ENCODE measurements at regions not wholly inside any gene's neighbourhood (a gene's known extent, or its start where the extent isn't known, plus 50 kb on each side); places are given as distances from the start of the nearest gene placed in this dataset.

DNA sequence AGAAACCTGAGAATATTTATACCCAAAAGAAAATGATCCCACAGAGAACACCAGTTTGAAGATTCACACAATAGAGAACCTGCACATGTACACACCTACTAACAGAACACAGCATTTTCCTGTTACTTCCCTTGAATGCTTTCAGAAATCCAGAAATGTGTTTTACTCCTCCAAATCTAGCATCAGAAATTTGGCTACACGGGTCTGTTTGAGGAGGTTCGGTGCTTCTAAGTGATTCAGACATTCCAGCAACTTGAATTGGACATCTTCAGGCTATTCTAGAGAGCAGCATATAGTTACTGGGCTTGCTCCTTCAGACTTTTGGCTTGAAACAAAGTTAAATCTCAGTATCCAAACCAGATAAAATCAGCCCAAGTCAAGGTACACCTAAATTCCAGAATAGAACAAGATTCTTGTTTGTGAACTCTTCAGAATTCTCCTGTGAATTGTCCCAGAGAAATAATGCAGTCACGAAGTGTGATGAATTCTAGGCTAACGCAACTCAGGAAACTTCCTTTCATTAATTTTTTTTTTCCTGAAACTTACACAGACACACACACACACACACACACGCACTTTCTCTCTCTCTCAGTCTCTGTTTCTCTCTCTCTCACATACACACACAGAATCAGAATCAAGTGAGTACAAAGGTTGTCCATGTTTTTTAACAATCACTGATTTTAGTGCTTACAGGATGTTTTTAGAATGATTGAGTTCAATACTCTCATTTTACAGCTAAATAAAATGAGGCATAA is 278.4 kb upstream of the SNX7 start:
- Histone ChIP-seq H3K4me3 (ENCODE audit: low read length) (no peak overlapping the region), H3K9me3 (ENCODE audit: control insufficient read depth, low read length) (no peaks in the 10 kb centered on the region), H3K4me1 (ENCODE audit: control insufficient read depth, insufficient read depth, low read length) (peaks cover 3% of the 10 kb centered on the region), H3K36me3 (ENCODE audit: control insufficient read depth, insufficient read depth, low read length, severe bottlenecking) (no peaks in the 10 kb centered on the region), H3K27me3 (replicated peaks; ENCODE audit: control insufficient read depth, insufficient read depth, low read length) (no peaks in the 10 kb centered on the region), H3K9ac (ENCODE audit: low read length) (no peak overlapping the region)
- no peak for DNase-seq (ENCODE audit: low read depth)

DNA sequence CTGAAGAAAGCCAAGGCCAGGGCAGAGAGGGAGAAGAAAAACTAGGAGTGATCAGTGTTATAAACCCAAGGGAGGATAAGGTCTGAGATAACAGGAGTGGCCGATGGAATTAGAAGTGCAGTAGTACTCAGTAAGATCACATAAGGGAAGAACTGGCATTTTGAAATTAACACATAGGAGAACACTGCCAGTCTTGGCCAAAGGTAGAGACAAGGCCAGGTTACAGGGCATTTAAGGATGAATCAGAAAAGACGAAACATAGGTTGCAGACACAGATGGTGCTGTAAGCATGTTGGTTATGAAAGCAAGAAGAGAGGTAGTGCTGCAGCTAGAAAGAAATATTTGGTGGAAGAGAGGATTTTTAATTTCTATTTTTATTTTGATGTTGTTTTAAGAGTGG is 278.9 kb upstream of the SNX7 start:
- no peaks in the 10 kb centered on the region for H3K27me3 ChIP-seq (replicated peaks; ENCODE audit: control insufficient read depth, insufficient read depth, low read length)
- no peak overlapping the region for H3K9ac ChIP-seq (ENCODE audit: low read length)
- no peaks in the 10 kb centered on the region for H3K36me3 ChIP-seq (ENCODE audit: control insufficient read depth, insufficient read depth, low read length, severe bottlenecking)
- H3K4me1 ChIP-seq (ENCODE audit: control insufficient read depth, insufficient read depth, low read length) = no peaks in the 10 kb centered on the region
- DNase-seq (ENCODE audit: low read depth) = no peak
- no peaks in the 10 kb centered on the region for H3K9me3 ChIP-seq (ENCODE audit: control insufficient read depth, low read length)
- no peak overlapping the region for H3K4me3 ChIP-seq (ENCODE audit: low read length)

DNA sequence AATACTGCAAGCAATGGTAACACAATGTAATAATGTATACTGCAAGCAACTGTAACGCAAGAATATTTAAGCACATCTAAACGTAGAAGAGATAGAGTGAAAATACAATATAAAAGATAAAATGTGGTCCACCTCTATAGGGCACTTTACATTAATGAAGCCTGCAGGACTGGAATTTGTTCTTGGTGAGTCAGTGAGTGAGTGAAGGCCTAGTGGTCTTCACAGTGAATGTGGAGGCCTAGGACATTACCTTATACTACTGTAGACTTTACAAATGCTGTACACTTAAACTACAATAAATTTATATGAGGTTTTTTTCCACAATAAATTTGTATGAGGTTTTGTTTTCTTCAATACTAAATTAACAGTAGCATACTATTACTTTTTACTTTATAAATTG is 287.4 kb upstream of the SNX7 start:
- DNase-seq (ENCODE audit: low read depth) = no peak
- H3K36me3 ChIP-seq (ENCODE audit: control insufficient read depth, insufficient read depth, low read length, severe bottlenecking) = no peaks in the 10 kb centered on the region
- H3K4me1 ChIP-seq (ENCODE audit: control insufficient read depth, insufficient read depth, low read length) = no peaks in the 10 kb centered on the region
- no peaks in the 10 kb centered on the region for H3K9me3 ChIP-seq (ENCODE audit: control insufficient read depth, low read length)
- H3K4me3 ChIP-seq (ENCODE audit: low read length) = no peak overlapping the region
- no peaks in the 10 kb centered on the region for H3K27me3 ChIP-seq (replicated peaks; ENCODE audit: control insufficient read depth, insufficient read depth, low read length)
- no peak overlapping the region for H3K9ac ChIP-seq (ENCODE audit: low read length)

DNA sequence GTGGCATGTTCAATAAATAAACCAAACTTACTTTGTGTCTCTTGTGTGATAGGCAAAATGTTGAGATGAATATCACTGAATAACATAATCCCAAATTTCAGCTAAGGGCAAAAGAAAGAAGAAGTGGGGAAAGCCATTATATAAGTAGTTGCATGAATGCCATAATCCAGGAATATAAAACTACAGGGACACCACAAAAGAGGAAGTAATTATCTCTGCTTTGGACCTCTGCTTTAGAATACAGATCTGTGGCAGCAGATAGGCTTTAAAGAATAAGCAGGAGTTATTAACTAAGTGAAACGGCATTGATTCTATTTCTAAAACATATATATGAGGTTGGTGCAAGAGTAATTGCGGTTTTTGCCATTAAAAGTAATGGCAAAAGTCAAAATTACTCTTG is 288.5 kb upstream of the SNX7 start:
- Histone ChIP-seq H3K36me3 (ENCODE audit: control insufficient read depth, insufficient read depth, low read length, severe bottlenecking) (no peaks in the 10 kb centered on the region), H3K4me3 (ENCODE audit: low read length) (no peak overlapping the region), H3K9ac (ENCODE audit: low read length) (no peak overlapping the region), H3K9me3 (ENCODE audit: control insufficient read depth, low read length) (no peaks in the 10 kb centered on the region), H3K4me1 (ENCODE audit: control insufficient read depth, insufficient read depth, low read length) (no peaks in the 10 kb centered on the region), H3K27me3 (replicated peaks; ENCODE audit: control insufficient read depth, insufficient read depth, low read length) (no peaks in the 10 kb centered on the region)
- no peak for DNase-seq (ENCODE audit: low read depth)

DNA sequence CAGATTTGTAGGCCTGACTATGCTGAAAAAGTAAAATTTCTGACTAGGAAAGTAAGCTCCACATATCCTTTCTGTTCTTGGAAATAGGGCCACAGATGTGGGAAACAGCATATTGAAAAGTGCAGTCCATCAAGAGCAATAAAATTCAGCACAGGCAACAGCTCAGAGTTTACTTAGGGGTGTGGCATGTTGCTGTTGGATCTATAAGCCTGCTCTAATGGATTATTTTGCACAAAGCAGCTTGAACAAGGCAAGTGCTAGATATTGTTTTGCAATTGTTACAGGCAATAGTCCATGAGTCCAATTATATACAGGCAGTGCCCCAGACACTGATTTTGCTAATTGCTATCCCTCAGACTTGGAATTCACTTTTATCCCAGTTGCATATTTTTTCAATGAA is 289.8 kb upstream of the SNX7 start:
- Histone ChIP-seq H3K36me3 (ENCODE audit: control insufficient read depth, insufficient read depth, low read length, severe bottlenecking) (no peaks in the 10 kb centered on the region), H3K9me3 (ENCODE audit: control insufficient read depth, low read length) (no peaks in the 10 kb centered on the region), H3K9ac (ENCODE audit: low read length) (no peak overlapping the region), H3K4me3 (ENCODE audit: low read length) (no peak overlapping the region), H3K27me3 (replicated peaks; ENCODE audit: control insufficient read depth, insufficient read depth, low read length) (no peaks in the 10 kb centered on the region), H3K4me1 (ENCODE audit: control insufficient read depth, insufficient read depth, low read length) (no peaks in the 10 kb centered on the region)
- DNase-seq (ENCODE audit: low read depth) = no peak

DNA sequence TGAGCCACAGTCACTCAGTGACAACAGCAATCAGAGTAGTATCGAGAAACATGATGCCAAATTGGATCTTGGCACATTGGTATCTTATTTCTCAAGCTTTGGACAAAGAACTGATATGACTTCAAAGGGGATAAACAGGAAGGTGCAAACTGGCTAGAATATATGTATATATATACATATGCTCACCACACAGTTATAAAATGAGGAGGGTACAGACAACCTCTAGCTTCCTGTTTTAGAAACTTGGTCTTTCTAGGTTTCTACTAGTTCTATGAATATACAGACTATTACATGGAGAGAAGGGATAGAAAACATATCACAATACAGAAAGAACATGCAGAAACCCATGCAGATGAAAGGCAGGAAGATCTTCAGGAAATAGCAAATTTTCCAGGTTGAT is 292.1 kb upstream of the SNX7 start:
- H3K36me3 ChIP-seq (ENCODE audit: control insufficient read depth, insufficient read depth, low read length, severe bottlenecking) = no peaks in the 10 kb centered on the region
- no peaks in the 10 kb centered on the region for H3K9me3 ChIP-seq (ENCODE audit: control insufficient read depth, low read length)
- no peak overlapping the region for H3K4me3 ChIP-seq (ENCODE audit: low read length)
- DNase-seq (ENCODE audit: low read depth) = no peak
- H3K27me3 ChIP-seq (replicated peaks; ENCODE audit: control insufficient read depth, insufficient read depth, low read length) = no peaks in the 10 kb centered on the region
- H3K9ac ChIP-seq (ENCODE audit: low read length) = no peak overlapping the region
- H3K4me1 ChIP-seq (ENCODE audit: control insufficient read depth, insufficient read depth, low read length) = no peaks in the 10 kb centered on the region

DNA sequence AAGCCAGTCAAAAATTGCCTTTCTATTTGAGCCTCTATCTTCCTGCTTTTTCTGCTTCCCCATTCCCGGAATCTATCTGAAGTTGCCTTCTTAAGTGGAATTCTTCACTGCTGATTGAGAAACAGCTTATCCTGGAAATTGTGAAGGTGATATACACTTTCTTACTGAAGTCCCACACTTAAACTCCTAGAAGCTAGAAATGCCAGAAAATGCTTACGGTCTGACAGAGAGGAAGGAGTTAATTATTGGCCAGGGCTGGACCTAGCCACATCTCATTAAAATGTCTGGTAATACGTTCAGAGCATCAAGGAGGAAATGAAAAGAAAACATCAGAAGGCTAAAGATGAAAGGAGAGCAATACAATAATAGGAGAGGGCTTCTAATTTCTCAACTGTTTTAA is 292.5 kb upstream of the SNX7 start:
- Histone ChIP-seq H3K9me3 (ENCODE audit: control insufficient read depth, low read length) (no peaks in the 10 kb centered on the region), H3K4me3 (ENCODE audit: low read length) (no peak overlapping the region), H3K36me3 (ENCODE audit: control insufficient read depth, insufficient read depth, low read length, severe bottlenecking) (no peaks in the 10 kb centered on the region), H3K9ac (ENCODE audit: low read length) (no peak overlapping the region), H3K4me1 (ENCODE audit: control insufficient read depth, insufficient read depth, low read length) (no peaks in the 10 kb centered on the region), H3K27me3 (replicated peaks; ENCODE audit: control insufficient read depth, insufficient read depth, low read length) (no peaks in the 10 kb centered on the region)
- DNase-seq (ENCODE audit: low read depth) = no peak

DNA sequence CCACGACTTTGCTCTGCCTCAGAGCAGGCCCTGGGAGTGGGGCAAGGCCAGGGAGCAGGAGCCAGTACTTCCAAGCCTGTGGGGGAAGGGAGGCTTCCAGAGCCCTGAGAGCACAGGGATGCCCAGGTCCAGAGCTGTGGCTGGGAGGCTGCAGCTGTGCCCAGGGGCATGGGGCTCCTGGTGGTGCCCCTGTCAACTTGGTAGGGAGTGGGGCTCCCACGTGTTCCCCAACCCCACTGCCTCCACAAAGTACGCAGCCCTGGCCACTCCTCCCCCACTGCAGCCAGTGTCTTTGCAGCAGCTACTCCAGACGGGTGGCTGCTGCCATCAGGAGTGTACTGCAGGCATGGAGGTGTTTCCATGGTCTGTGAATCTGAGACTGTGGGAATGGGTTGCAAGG is 294.1 kb upstream of the SNX7 start:
- Histone ChIP-seq H3K4me3 (ENCODE audit: low read length) (no peak overlapping the region), H3K4me1 (ENCODE audit: control insufficient read depth, insufficient read depth, low read length) (no peaks in the 10 kb centered on the region), H3K9me3 (ENCODE audit: control insufficient read depth, low read length) (no peaks in the 10 kb centered on the region), H3K27me3 (replicated peaks; ENCODE audit: control insufficient read depth, insufficient read depth, low read length) (no peaks in the 10 kb centered on the region), H3K9ac (ENCODE audit: low read length) (no peak overlapping the region), H3K36me3 (ENCODE audit: control insufficient read depth, insufficient read depth, low read length, severe bottlenecking) (no peaks in the 10 kb centered on the region)
- DNase-seq (ENCODE audit: low read depth) = no peak

DNA sequence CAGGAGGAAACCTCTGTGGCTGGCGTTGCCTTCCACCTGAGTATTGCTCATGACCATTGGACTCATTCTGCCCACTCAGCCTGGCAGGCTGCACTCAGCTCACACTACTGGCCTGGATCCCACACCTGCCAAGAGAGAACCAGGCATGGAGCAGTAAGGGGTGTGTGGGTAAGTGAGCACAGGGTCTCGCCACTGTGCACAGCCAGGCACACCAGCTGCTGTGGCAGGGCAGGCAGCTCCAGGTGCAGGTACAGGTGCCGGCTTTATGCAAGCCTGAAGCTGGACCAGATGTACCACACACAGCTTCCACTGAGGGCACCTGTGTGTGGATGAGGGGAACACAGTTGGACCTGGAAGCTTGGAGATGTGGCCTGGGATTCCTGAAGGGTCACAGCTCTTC is 295.2 kb upstream of the SNX7 start:
- DNase-seq (ENCODE audit: low read depth) = no peak
- Histone ChIP-seq H3K9ac (ENCODE audit: low read length) (no peak overlapping the region), H3K4me1 (ENCODE audit: control insufficient read depth, insufficient read depth, low read length) (no peaks in the 10 kb centered on the region)

DNA sequence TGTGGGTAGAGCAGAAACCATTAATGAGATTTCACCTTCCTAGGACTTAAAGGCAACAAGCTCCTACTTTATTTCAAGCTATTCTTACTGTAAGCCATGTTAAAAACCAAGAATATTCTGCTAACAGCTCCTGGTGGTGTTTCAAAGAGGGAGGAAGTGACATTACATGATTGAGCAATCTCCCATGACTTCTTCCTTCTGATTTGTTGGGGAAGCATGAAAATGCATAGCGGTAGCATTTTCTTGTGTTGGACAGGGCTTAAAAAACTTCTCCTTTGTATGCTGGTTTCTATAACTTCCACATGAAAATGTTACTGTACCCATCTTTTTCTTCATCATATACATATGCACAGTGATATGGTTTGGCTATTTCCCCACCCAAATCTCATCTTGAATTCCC is 297.0 kb upstream of the SNX7 start:
- no peak for DNase-seq (ENCODE audit: low read depth)
- H3K36me3 ChIP-seq (ENCODE audit: control insufficient read depth, insufficient read depth, low read length, severe bottlenecking) = no peaks in the 10 kb centered on the region
- no peak overlapping the region for H3K9ac ChIP-seq (ENCODE audit: low read length)
- H3K4me3 ChIP-seq (ENCODE audit: low read length) = no peak overlapping the region
- no peaks in the 10 kb centered on the region for H3K9me3 ChIP-seq (ENCODE audit: control insufficient read depth, low read length)
- H3K27me3 ChIP-seq (replicated peaks; ENCODE audit: control insufficient read depth, insufficient read depth, low read length) = no peaks in the 10 kb centered on the region
- H3K4me1 ChIP-seq (ENCODE audit: control insufficient read depth, insufficient read depth, low read length) = no peaks in the 10 kb centered on the region

More for the DNA sequence above, 295.2 kb upstream of the SNX7 start:
- H3K4me3 ChIP-seq (ENCODE audit: low read length) = no peak overlapping the region
- no peaks in the 10 kb centered on the region for H3K36me3 ChIP-seq (ENCODE audit: control insufficient read depth, insufficient read depth, low read length, severe bottlenecking)
- H3K9me3 ChIP-seq (ENCODE audit: control insufficient read depth, low read length) = no peaks in the 10 kb centered on the region
- no peaks in the 10 kb centered on the region for H3K27me3 ChIP-seq (replicated peaks; ENCODE audit: control insufficient read depth, insufficient read depth, low read length)

DNA sequence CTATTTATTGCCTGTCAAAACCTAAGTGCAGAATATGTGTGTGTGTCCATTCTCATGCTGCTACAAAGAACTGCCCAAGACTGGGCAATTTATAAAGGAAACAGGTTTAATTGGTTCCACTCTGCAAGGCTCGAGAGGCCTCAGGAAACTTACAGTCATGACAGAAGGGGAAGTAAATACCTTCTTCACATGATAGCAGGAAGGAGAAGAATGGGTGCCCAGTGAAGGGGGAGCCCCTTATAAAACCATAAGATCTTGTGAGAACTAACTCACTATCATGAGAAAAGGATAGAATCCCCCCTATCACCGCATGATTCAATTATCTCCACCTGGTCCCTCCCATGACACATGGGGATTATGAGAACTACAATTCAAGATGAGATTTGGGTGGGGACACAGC is 300.7 kb upstream of the SNX7 start:
- Histone ChIP-seq H3K9me3 (ENCODE audit: control insufficient read depth, low read length) (no peaks in the 10 kb centered on the region), H3K27me3 (replicated peaks; ENCODE audit: control insufficient read depth, insufficient read depth, low read length) (no peaks in the 10 kb centered on the region), H3K36me3 (ENCODE audit: control insufficient read depth, insufficient read depth, low read length, severe bottlenecking) (no peaks in the 10 kb centered on the region), H3K4me1 (ENCODE audit: control insufficient read depth, insufficient read depth, low read length) (peaks cover 9% of the 10 kb centered on the region), H3K9ac (ENCODE audit: low read length) (no peak overlapping the region), H3K4me3 (ENCODE audit: low read length) (no peak overlapping the region)
- DNase-seq (ENCODE audit: low read depth) = no peak
